ENCODE measurements at regions not wholly inside any gene's neighbourhood (a gene's known extent, or its start where the extent isn't known, plus 50 kb on each side); places are given as distances from the start of the nearest gene placed in this dataset.
"Not testable (repeated sequence)": the region's sequence is repeated elsewhere in the genome, so short reads cannot be mapped to it uniquely, and the experiment has no call there.

DNA sequence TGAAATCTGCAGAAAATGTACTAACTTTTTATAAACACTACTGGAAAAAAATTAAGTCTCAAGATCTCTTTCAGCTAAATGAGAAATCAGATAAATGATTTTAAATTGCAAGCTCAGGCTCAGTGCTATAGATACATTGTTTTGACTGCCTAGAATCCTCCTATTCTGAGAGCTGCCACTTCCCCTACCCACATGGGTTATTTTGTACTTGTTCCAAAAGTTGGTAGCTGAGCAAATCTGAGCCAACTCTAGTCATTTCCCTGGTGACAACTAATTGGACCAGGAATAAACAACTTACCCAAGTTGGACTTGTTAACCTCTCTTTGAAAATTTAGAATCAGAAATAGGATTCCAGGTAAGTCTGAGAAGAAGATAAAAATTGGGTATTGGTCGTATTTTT lies 202.1 kb downstream of the MBL2 start:
- no peak for TF ChIP-seq CTCF (conservative IDR thresholded peaks at IDR 0.05; ENCODE audit: low read depth, low read length)
- H3K4me3 ChIP-seq (ENCODE audit: low read length): no peak overlapping the region
- no peak for DNase-seq (ENCODE audit: low read depth)

DNA sequence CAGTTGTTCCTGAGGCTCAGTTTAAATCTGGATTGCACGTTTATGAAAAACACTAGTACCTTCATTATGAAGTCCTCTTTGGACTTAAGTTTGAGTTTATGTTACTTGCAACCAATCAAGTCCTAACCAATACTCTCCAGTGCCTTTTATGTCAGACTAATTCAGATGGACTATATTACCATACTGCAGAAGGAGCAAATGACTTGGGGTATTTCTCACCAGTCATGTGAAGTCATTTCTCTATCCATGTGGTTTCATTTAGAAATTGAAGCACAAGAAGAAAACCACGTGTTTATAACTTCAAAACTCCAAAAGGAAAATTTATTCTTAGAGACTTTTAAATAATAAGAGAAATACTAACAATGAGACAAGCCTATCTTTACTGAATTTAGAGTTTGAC lies 201.6 kb downstream of the MBL2 start:
- DNase-seq (ENCODE audit: low read depth): no peak
- H3K4me3 ChIP-seq (ENCODE audit: low read length): no peak overlapping the region
- no peak for TF ChIP-seq CTCF (conservative IDR thresholded peaks at IDR 0.05; ENCODE audit: low read depth, low read length)

- DNase-seq (ENCODE audit: low read depth): no peak
- H3K4me3 ChIP-seq (ENCODE audit: low read length): no peak overlapping the region
- no peak for TF ChIP-seq CTCF (conservative IDR thresholded peaks at IDR 0.05; ENCODE audit: low read depth, low read length)
These were observed 200.9 kb downstream of the MBL2 start for GRCh38 chr10:52571516-52572182.

DNA sequence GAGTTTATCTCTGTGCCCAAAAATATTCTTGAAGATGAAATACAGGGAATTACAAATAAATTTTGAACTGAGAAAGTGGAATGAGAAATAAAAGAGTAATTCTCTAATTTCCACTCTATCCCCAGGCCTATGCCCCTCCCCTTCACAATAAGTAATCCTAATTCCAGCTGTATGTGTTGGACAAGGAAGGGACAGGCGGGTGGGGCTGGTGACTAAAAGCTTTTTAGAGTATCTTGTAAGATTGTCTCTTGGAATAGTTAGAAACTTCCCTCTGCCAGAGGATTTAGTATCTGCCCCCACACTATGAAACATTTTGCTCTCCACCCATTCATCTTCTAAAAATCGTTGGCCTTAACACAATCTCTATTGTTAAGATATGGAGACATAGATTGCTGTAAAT lies 199.2 kb downstream of the MBL2 start:
- no peak for TF ChIP-seq CTCF (conservative IDR thresholded peaks at IDR 0.05; ENCODE audit: low read depth, low read length)
- H3K4me3 ChIP-seq (ENCODE audit: low read length): no peak overlapping the region
- no peak for DNase-seq (ENCODE audit: low read depth)

GRCh38 chr10:52574697-52575096 lies 197.9 kb downstream of the MBL2 start:
- TF ChIP-seq CTCF (conservative IDR thresholded peaks at IDR 0.05; ENCODE audit: low read depth, low read length): no peak
- no peak for DNase-seq (ENCODE audit: low read depth)
- H3K4me3 ChIP-seq (ENCODE audit: low read length): no peak overlapping the region

GRCh38 chr10:52577047-52577446 lies 195.5 kb downstream of the MBL2 start:
- no peak for DNase-seq (ENCODE audit: low read depth)
- TF ChIP-seq CTCF (conservative IDR thresholded peaks at IDR 0.05; ENCODE audit: low read depth, low read length): no peak
- no peak overlapping the region for H3K4me3 ChIP-seq (ENCODE audit: low read length)

- no peak overlapping the region for H3K4me3 ChIP-seq (ENCODE audit: low read length)
- DNase-seq (ENCODE audit: low read depth): no peak
- TF ChIP-seq CTCF (conservative IDR thresholded peaks at IDR 0.05; ENCODE audit: low read depth, low read length): no peak
These were observed 193.6 kb downstream of the MBL2 start for GRCh38 chr10:52578871-52579405.

GRCh38 chr10:52581636-52582035 lies 190.9 kb downstream of the MBL2 start:
- not testable (repeated sequence) for DNase-seq (ENCODE audit: low read depth); H3K4me3 ChIP-seq (ENCODE audit: low read length)
